Glomerular endothelial cell (primary cell): ENCODE measurements at regions not wholly inside any gene's neighbourhood (a gene's known extent, or its start where the extent isn't known, plus 50 kb on each side); places are given as distances from the start of the nearest gene placed in this dataset.

ENCODE experiments used
- DNase-seq: peaks from one replicate; pipeline ENCODE4 v3.0.0-alpha.2; 2011; ENCODE audit warnings: low read depth, low spot score; ENCODE audit errors: extremely low read depth

DNA sequence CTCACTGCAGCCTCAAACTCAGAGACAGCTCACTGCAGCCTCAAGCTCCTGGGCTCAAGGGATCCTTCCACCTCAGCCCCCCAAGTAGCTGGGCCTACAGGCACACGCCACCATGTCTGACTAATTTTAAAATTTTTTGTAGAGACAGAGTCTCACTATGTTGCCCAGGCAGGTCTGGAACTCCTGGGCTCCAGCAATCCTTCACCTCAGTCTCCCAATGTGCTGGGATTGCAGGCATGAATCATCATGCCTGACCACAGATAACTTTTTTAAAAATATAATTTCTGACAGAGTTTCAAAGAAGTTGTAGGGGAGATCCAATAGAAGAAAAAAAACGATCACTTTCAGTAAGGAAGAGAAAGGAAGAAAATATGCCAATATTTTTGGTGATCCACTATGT, 189.7 kb upstream of the CDKN3 start:
- no peak for DNase-seq

DNA sequence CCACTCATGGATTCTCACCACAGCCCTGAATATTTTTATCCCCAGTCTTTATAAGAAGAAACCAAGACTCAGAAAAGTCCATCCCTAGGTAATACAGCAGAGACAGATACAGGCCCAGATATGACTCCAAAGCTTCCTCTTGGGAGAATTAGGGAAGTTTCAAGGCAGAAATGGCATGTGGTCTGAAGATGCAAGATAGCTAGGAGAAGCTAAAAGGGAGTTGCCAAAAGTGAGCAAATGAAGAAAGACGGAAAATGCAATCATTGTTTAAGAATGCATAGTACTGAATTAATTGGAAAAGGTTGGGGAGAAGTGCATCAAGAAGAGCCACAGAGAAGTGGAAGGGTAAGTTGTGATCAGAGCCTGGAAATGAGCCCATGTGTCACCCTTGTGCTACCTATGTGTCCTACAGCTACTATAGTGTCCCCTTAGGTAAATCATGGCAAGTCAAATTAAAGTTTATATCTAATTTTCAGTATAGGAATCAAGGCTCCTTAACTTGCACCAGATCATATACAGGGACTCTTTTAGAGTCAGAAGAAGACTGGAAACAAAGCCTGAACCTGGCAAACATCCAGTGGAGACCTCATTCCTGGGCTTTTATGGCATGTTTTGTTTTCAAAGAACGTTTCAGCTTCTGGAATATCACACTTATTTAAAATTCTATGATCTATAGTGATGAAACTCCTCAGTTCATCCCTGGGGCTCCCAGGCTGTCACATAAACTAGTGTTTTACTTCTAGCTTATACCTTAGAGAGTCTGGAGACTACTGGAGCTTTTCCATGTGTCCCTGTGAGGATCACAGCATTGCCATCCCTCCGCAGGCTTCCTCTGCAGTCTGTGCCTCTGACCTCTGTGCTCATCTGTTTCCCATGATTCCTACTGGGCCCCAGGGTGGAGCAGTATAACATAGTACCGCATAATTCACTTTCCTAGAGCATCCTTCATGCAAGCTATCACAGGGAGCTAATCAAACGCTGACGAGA, 189.0 kb upstream of the CDKN3 start:
- DNase-seq, result no peak

DNA sequence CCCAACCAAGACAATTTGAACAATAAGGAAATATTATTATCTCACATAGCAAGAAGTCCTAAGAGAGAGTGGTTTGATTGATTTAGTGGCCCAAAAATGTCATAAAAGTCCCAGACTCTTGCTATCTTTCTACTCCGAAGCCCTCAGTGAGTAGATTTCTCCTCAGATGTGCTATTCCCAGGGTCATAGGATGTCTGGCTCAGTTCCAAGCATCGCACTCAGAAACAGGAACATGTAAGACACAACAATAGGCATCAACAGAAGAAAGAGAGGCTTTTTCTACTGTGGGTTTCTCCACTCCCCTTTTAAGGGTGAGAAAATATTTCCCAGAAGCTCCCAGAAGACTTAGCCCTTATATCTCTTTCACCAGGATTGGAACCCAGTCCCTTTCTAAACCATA, 188.1 kb upstream of the CDKN3 start:
- DNase-seq, result no peak

DNA sequence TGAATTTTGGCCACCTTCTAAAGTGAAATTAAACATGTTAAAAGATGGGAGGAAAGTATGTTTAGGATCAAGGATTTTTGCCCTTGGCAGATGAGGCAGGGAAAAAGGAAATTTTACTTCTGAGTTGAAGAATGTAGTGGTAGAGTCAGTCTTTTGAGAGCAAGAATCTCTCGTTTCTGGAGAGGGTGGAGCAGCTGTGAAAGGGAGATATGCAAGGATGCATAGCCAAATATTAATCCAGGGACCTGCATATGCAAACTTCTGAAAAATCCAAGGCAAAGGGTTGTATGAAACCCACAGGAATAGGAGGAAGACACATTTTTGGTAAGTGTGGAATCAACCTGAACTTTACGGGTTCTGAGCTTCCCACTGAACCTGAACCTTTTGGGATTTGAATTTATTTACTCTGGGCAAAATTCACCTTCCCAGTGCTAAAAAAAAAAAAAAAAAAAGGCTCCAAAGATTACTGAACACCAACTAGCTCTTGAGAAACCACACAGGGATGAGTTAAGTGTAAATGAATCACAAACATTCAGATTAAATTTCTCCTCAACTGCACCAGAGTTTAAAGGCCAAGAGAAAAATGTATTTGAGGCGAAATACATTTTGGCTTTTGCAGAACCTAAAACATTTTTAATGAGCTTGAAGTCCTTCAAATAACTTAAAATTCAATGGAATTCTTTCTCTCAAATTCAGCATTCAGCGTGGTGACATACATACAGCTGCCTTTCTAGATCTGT, 187.1 kb upstream of the CDKN3 start:
- DNase-seq, result no peak

DNA sequence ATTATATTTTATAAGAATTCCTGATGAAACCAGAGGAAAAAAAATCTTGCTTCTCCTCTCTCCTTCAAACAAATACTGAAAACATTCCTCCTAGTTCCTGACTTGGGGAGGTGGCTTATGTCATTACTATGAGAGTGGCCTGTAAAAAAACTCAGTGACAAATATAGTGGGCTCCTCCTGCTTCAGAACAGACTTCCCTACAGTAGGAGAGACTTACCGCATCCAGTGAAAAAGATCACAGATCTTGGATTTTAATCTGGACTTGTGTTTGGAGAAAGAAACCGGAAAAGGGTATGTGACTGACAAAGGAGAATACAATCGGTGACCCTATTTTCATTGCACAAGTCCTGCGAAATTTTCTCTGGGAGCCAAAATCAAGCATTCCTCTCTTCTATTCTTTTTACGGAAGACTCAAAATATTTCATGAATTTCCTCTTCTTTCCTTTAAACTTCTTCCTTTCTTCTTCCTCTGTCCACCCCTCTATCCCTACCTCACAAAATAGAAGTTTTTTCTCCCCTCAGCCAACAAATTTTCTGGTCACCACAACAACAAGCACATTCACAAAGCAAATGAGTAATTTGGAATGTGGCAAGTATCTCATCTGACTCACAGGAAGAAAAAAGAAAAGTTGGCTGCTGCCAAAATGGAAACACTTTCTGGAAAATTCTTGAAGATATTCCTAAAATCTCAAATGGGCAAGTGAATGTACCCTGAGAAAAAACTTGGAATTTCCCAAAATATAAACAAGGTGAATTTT, 185.1 kb upstream of the CDKN3 start:
- peak; percentile 72 for DNase-seq

DNA sequence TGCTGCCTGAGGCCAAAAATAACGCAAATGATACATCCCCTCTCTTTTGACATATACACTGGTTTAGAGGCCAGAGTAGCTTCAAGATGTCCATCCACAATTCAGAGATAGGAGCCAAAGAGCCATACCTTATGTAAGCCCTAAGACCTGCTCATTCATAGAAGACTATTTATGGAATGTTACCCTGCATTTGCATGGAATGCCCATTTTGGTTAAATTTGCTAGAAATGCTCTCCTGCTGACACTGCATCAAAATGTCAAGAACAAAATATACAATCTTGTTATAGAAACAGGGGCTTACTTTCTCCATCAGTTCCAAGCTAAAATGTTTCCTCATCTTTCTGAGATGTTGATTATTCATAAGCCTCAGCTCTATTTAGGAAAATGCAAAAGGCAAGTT, 183.3 kb upstream of the CDKN3 start:
- no peak for DNase-seq

DNA sequence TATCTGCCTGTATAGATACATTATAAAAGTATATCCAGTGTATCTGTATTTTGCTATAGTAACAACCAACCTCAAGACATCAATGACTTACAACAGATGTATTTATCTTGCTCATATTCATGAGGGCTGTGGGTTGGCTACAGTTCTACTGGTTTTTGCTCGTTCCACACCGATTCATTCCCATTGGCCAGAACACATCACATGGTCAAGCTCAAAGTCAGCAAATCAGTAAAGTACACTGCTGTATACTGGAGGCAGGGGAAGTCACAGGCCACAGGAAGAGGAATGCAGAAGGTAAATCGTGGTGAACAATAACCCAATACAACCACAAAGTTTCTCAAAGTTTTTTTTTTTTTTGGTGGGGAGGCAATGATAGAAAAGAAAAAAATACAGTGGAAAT, 180.0 kb upstream of the CDKN3 start:
- DNase-seq, result no peak

DNA sequence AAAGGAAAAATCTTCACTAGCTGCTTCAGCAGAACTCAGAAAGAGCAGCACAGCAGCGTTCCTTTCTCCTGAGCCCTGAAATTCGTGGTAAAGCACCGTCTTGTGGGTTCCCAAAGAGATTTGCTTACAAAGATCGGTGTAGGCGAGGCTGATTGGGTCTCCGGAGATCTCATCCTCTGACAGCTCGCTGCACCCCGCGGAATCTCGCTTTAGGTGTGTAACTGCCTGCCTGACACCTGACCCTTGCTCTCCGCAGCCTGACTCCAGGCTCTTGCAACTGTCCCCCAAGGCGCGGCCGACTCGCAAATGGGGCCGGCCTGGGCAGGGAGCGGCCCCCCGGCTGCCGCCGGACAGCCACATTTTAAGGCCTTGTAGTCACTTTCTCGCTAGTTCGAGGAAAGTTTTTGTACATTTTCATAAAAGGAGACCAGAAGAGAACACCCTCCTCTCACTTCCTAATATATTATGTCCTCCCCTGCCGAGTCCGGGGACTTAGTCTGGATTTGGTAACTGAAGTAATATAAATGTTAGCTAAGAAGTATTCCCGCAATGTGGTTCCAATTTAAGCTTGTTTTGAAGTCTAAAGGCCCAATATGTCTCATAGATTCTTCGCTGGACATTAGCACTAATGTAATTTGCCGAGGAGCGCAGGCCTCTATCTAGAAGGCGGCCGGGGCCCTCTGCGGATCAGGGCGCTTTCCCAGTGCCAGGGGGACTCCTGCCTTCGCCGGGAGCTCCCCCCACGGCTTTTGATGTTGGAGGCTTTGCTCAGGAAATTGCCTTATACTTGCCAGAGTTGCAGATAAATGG, 177.3 kb upstream of the CDKN3 start:
- no peak for DNase-seq

DNA sequence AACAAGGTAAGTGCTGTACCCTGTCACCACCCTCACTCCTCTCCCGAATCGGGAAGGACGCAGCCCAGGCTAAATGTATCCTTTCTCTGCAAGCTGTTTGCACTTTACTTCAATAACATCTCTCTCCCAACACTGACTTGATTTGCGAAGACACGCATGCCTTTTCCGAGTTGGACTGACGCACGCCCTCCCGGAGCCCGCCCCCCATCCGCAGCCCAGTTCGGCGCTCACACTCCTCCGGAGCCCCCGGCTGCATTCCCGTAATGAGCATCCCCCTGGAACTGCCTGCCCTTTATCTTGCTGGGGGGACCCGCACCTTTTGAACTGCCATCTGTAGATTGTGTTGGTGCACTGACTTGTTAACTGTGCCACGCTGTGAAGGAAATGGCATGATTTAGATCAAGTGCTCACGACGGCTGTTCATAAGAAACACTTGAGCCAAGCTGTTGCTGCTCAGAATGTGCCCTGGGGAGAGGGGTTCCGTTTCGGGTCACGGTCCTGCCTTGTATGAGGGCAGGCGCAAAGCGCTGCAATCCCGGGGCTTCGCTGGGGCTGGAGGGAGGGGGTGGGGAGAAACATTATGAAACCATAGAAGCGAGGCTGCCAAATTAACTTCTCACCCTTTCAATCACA, 176.6 kb upstream of the CDKN3 start:
- DNase-seq, result no peak

DNA sequence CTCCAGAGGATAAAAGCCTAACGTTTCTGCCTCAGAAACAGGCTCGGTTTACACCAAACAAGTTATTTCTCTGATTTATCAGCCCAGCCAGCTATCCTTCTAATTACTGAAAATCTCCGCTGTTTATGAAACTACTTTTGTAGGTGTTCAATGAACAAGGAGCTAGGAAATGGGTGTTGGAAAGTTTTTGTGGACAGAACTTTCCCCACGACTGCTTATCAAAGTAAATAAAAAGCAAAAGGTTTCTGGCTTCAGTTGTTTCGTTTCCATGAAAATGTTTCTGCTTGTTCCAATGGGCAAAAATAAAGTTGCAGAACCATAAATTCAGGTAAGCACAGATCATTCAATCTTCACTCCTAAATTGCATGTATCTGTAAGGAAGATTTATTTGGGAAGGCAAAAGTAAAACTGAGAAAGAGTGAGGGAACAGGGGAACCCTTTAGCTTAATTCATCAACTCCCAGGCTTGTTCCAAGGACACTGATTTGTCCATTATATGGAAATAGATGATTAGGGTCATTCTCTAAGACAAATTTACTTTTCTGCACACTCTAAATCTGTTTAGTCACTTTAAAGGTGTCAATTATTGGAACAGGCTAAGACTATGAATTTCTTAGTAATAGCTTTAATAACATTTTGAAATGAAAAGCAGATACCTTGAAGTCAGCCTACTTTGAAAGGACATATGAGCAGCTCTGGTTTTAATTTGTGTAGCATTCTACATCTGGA, 175.9 kb upstream of the CDKN3 start:
- no peak for DNase-seq

DNA sequence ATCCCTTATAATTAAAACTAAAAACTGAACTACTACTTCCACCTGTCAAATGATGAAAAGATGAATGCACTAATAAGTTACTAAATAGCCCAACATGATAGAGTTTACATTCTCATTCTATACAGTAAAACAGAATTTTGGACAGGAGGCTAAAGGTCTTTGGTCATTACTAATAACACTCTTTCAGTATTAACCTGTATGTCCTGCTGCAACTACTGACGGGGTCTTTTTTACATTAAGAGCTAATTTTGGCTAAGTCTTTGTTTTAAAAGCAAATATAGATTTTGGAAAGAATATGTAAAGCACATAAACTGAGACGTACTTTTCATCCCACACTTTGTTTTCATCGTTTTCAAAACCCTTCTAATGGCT, 175.4 kb upstream of the CDKN3 start:
- no peak for DNase-seq

DNA sequence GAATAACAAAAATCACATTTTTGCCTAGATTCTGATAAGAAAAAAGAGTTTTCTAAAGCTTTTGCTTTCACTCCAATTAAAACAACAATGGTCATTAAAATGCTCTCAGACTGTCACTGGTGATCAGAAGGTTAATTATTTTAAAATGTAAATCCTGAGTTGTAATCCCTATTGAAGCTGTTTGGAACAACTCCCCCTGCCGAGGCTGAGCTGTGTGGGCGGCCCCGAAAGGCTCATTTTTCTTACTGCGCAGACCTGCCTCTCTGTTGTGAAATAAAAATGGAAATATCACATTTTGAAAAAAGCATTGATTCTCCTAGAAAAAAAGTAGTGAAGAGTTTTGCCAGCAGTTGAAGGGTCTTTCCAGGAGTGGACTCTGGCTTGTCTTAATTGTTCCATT, 174.8 kb upstream of the CDKN3 start:
- DNase-seq, result no peak

DNA sequence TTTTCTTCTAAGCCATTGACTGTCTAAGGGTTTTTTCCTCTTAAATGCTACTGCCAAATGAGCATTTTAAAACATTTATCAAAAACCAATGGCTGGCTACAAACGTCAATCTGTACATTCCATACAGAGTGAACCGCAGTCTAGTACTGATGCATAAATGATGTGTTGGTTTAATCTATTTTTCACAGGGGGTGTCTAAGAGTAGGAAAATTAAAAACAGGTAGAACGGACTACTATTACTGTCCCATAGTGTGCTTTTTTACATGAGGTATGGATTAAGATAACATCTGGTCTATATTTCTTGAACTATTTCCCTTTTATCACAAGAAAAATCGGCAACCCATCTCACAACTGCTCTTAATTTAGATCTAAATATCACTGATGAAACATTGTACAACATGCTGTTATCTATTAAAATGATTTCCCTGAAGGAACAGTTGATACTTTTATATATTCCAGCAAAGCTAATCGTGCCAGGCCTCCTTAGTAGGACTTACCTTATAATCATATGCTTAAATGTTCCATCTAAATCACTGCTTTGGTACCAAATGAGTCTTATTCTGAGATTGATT, 172.9 kb upstream of the CDKN3 start:
- no peak for DNase-seq

DNA sequence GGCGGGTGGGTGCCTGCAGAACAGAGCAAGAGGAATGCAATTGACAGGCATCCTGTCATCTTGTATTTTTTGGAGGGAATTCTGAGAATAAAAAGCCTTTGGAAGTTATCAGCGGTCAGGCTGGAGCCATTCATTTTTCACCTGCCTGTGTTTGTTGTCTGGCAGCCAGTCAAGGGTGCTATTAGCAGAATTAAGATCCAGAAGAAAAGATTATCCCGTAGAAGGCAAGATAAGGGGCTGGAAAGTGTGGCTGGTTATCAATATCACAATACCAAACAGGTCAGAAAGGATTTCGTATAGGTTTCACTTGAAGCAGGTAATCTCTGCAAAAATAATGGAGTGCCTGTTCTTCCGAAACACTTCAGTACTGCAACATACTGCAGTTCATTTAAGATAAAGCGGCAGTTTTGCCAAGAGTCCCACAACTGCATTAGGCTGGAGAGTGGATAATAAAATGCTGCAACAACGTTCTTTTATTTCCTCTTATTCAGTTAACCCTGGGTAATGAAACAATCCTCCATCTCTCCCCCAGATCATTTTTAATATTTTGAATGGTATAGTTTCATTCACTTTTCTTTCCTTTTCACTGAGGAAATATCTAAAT, 171.2 kb upstream of the CDKN3 start:
- DNase-seq, result no peak

DNA sequence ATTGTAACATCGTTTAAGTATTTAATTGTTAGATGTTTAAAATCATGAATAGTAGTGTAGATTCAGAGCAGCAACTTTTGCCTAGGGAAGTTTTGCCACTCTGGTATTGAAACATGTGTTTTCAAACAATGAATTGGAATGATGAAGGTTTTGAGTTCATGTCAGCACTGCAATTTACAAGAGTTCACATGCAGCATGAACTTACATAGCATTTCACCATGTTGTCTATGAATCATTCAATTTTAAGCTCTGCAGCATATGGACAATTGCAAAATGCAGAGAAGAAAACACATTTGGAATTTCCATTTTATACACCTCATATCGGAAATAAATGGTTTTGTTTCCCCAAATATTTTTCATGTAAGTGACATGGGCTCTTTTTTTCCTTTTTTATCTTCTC, 170.7 kb upstream of the CDKN3 start:
- no peak for DNase-seq

DNA sequence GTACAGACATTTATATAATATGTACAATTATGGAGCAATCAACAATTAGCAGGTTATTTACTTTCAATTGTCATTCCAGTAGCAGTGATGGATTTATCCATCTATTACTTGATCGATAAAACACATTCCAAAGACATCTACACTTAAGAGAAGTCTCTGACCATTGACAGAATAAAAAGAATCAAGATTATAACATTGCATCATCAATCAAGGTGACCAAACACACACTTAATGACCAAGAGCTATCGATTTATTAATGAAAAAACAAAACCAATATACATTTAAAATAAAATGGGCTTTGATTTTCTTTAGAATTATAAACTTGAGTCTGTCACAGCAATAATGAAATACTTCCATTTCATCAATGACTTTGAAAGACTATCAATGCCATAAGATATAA, 170.2 kb upstream of the CDKN3 start:
- no peak for DNase-seq

DNA sequence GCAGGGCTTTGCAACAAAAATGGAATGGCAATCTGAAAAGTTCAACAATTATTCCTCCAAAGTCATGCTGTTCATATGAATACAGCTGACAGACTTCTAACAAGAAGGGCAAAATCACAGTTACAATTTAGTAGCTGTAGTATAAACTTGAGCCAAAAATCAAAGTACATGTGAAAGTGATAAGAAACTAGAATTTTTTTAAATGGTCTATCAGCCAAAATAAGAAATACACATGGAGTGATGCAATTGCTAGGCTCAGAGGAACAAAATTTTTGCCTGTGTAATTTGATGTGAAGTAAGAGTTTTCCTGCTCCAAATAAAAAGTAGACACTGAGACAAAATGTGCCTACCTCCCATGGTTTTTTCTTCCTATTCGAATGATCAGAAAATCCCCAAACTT, 167.7 kb upstream of the CDKN3 start:
- no peak for DNase-seq

DNA sequence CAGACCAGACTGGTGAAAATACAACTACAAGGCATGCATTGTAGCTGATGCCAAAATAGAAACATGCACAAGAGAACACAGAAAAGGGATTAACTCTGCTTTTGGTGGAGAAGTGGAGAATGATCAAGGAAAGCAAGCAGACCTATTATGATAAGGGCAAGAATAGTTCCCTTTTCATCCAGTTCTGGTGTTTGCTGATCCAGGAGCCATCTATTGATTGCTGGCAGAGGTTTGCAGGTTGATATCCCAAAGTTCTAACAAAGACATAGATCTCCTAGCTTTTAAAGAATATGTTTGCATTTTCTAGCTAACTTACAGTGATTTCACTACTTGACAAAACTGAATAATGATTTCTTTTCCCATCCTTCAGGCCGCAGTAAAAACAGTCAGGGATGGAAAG, 166.2 kb upstream of the CDKN3 start:
- no peak for DNase-seq

DNA sequence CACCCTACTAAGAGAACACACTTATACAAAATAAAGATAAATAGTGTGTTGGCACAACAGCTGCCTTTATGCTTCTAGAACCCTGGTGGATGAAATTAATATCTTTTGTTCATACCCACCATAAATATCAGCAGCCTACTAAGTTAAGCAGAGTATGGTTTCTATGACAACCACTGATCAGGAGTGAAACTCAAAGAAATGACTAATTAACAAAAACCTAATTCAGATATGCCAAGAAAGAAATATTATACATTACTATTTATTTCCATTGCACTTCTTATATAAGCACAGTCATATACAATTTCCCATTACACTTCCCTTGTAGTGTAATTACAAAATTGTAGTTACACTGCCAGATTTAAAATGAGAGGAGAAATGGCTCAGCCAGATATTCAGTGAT, 164.1 kb upstream of the CDKN3 start:
- no peak for DNase-seq
